GM23248 (cell line): ENCODE measurements at regions not wholly inside any gene's neighbourhood (a gene's known extent, or its start where the extent isn't known, plus 50 kb on each side); places are given as distances from the start of the nearest gene placed in this dataset.

Source experiments
- EZH2 ChIP-seq: fragments of 200-600 bp; sonication (generic); IDR thresholded peaks from 2 replicates; pipeline ENCODE4 v1.6.1; 2018; ENCODE audit warnings: antibody characterized with exemption, mild to moderate bottlenecking; ENCODE audit not compliant: insufficient read depth, poor library complexity, severe bottlenecking
- EZH2phosphoT487 ChIP-seq: fragments of 200-600 bp; sonication (generic); IDR thresholded peaks from 2 replicates; pipeline ENCODE4 v1.6.1; 2018; ENCODE audit warnings: antibody characterized with exemption, moderate library complexity, mild to moderate bottlenecking, low read depth; ENCODE audit not compliant: insufficient read depth

GRCh38 chr5:34544403-34544802 is 111.7 kb upstream of the RAI14 start:
- TF ChIP-seq EZH2 (no peak), EZH2phosphoT487 (no peak)
